ENCODE measurements at regions not wholly inside any gene's neighbourhood (a gene's known extent, or its start where the extent isn't known, plus 50 kb on each side); places are given as distances from the start of the nearest gene placed in this dataset.
A peak's percentile ranks its signal among the peaks of the same experiment; 100 is the strongest.

DNA sequence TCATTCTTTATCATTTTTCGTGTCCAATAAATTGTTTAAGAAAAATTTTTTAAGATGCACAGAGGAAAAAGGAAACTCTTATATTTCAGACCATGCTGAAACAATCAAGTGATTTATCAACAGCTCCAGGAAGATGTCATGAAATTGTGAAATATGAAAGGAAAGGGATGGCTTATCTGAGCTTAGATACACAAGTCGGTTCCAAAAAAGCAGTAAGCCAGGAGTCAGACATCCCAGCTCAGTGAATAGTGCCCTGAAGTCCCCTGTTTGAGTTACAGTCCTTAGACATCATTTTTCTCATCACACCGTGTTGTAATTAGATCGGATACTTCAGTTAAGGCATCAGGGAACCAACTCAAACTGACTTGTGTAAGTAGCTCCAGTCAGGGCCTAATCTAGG, 91.0 kb upstream of the SSTR4 start:
- Histone ChIP-seq H3K4me1 (peaks cover 17% of the 10 kb centered on the region; the same call in 2 of the 3 replicates), H3K4me2 (no peak overlapping the region), H3K27ac (peak overlapping the region in 1 of 2 experiments; percentile 19; a peak in 2 of 6 replicates), H3K9me3 (no peaks in the 10 kb centered on the region), H3K4me3 (no peak overlapping the region)
- FAIRE-seq (no peak), DNase-seq (ENCODE audit: low read depth in 1 of 2, low spot score in 1 of 2) (no peak), ATAC-seq (no peak)
- WGBS (ENCODE audit: missing lambda C conversion rate), result 62% methylated on average over 4 of the region's 4 CpGs
- TF ChIP-seq CHD4 (IDR thresholded peaks at IDR 0.05; ENCODE audit: borderline replicate concordance), result no peak
- no peak for TF ChIP-seq RARB (CRISPR knock-in tag; IDR thresholded peaks at IDR 0.05)
- no peak for TF ChIP-seq SREBF2 (IDR thresholded peaks at IDR 0.05)
- TF ChIP-seq, protein P1, sequence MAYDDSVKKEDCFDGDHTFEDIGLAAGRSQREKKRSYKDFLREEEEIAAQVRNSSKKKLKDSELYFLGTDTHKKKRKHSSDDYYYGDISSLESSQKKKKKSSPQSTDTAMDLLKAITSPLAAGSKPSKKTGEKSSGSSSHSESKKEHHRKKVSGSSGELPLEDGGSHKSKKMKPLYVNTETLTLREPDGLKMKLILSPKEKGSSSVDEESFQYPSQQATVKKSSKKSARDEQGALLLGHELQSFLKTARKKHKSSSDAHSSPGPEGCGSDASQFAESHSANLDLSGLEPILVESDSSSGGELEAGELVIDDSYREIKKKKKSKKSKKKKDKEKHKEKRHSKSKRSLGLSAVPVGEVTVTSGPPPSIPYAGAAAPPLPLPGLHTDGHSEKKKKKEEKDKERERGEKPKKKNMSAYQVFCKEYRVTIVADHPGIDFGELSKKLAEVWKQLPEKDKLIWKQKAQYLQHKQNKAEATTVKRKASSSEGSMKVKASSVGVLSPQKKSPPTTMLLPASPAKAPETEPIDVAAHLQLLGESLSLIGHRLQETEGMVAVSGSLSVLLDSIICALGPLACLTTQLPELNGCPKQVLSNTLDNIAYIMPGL (CRISPR knock-in tag; IDR thresholded peaks at IDR 0.05; ENCODE audit: borderline replicate concordance), result no peak
- TF ChIP-seq CBX8 (IDR thresholded peaks at IDR 0.05), result no peak
- no peak for TF ChIP-seq CEBPB (IDR thresholded peaks at IDR 0.05)
- no peak for TF ChIP-seq NPAS2 (CRISPR knock-in tag; IDR thresholded peaks at IDR 0.05; ENCODE audit: borderline replicate concordance)
- TF ChIP-seq MAFK (IDR thresholded peaks at IDR 0.05; ENCODE audit: partially characterized antibody), result no peak
- no peak for TF ChIP-seq NFE2L2 (conservative IDR thresholded peaks at IDR 0.05; ENCODE audit: low read length)
- TF ChIP-seq SMC3 (IDR thresholded peaks at IDR 0.05), result no peak
- TF ChIP-seq CTCF (IDR thresholded peaks at IDR 0.05), result no peak
- TF ChIP-seq MYC (IDR thresholded peaks at IDR 0.05; ENCODE audit: borderline replicate concordance, low read length), result no peak
- TF ChIP-seq MAZ (IDR thresholded peaks at IDR 0.05; ENCODE audit: borderline replicate concordance, low read depth, low read length), result no peak
- no peak for TF ChIP-seq JUNB (IDR thresholded peaks at IDR 0.05)
- ChIA-PET POLR2A (interaction anchor here (1.1 kb wide), 1 partner anchor 406 kb away, joined by 3 read pairs; the partner anchor contains the start of gene NXT1), CTCF (interaction anchor here (0.7 to 1.2 kb wide), 6 partner anchors 9 to 169 kb away, joined by 3 to 5 read pairs (median 3); no protein-coding TSS in a partner anchor)

GRCh38 chr20:22944936-22945335, 90.2 kb upstream of the SSTR4 start:
- no peaks in the 10 kb centered on the region for H3K9me3 ChIP-seq
- no peak overlapping the region for H3K4me2 ChIP-seq
- peaks cover 25% of the 10 kb centered on the region for H3K4me1 ChIP-seq
- no peak for DNase-seq (ENCODE audit: low read depth in 1 of 2, low spot score in 1 of 2)
- FAIRE-seq, result no peak
- H3K27ac ChIP-seq, result peak overlapping the region in 1 of 2 experiments; percentile 19; a peak in 2 of 6 replicates
- ATAC-seq, result no peak
- 56% methylated on average over 6 of the region's 6 CpGs for WGBS (ENCODE audit: missing lambda C conversion rate)
- ChIA-PET CTCF (interaction anchor here (1.0 to 1.2 kb wide), 2 partner anchors 8 to 30 kb away, joined by 3 to 5 read pairs; no protein-coding TSS in a partner anchor), POLR2A (no interaction called here)
- TF ChIP-seq ZSCAN20 (CRISPR knock-in tag; IDR thresholded peaks at IDR 0.05) (no peak), HDAC2 (IDR thresholded peaks at IDR 0.05) (no peak), BCL3 (IDR thresholded peaks at IDR 0.05) (no peak), CEBPB (IDR thresholded peaks at IDR 0.05) (no peak), TFCP2L1 (CRISPR knock-in tag; IDR thresholded peaks at IDR 0.05) (no peak), KDM5A (IDR thresholded peaks at IDR 0.05) (no peak), RFX5 (IDR thresholded peaks at IDR 0.05) (no peak), MAZ (IDR thresholded peaks at IDR 0.05; ENCODE audit: borderline replicate concordance, low read depth, low read length) (no peak), HOXB5 (CRISPR knock-in tag; IDR thresholded peaks at IDR 0.05) (no peak), HEYL (CRISPR knock-in tag; IDR thresholded peaks at IDR 0.05) (no peak), EHMT2 (IDR thresholded peaks at IDR 0.05; ENCODE audit: low read depth) (no peak)
- TF ChIP-seq, protein P2, sequence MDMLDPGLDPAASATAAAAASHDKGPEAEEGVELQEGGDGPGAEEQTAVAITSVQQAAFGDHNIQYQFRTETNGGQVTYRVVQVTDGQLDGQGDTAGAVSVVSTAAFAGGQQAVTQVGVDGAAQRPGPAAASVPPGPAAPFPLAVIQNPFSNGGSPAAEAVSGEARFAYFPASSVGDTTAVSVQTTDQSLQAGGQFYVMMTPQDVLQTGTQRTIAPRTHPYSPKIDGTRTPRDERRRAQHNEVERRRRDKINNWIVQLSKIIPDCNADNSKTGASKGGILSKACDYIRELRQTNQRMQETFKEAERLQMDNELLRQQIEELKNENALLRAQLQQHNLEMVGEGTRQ (IDR thresholded peaks at IDR 0.05), result no peak
- TF ChIP-seq, protein P3, sequence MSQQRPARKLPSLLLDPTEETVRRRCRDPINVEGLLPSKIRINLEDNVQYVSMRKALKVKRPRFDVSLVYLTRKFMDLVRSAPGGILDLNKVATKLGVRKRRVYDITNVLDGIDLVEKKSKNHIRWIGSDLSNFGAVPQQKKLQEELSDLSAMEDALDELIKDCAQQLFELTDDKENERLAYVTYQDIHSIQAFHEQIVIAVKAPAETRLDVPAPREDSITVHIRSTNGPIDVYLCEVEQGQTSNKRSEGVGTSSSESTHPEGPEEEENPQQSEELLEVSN (IDR thresholded peaks at IDR 0.05; ENCODE audit: borderline replicate concordance, low read depth), result no peak
- H3K4me3 ChIP-seq, result no peak overlapping the region
